ENCODE measurements at regions not wholly inside any gene's neighbourhood (a gene's known extent, or its start where the extent isn't known, plus 50 kb on each side); places are given as distances from the start of the nearest gene placed in this dataset.

DNA sequence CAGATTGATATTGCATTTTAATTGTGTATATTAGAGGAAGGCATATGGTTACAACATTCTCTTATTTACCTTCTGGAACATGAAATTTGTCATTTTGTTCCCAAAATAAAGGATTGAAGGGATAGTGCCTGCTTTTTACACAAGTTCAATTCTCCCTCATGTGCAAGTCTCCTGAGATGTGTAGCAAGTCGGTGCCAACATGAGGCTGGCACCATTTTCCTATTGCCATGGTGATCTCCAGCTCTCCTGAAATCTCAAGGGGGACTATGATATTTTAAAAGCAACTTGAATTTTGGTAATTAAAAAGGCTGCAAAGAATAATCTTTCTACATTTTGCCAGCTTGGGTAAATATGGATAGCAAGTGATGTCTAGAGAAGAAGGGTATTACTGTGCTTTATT lies 693.3 kb upstream of the WWC1 start:
- no peak for FAIRE-seq

DNA sequence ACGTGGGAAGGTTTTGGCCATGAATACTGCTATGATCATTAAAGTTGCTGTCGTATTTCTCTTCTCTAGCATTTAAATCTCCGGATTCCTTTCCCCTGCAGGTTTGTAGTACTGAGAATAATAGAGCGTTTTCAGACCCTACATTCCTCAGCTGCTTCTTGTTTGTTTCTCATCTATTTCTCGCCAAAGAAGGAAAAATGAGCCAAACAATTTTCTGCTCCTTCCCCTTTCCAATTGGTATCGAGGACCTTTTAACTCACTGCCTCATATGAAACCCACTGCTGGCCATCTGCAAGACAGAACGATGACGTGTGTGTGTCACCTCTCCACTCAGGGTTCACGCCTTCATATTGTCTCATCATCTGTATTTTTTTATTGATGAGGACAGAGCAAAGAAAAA lies 689.4 kb upstream of the WWC1 start:
- no peak for FAIRE-seq

DNA sequence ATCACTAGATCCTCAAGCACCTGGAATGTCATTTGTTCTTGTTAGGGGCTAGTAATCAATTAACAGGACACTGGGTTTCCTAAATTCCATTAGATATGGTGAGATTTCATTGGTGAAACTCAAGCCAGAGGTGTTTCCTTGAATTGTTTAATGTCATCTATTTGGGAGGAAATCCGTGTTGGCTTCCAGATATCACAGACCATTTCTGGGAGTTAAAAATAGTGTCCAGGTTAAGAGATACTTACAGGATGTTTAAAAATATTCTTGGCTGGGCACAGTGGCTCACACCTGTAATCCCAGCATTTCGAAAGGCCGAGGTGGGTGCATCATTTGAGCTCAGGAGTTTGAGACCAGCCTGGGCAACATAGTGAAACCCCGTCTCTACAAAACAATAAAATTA lies 688.3 kb upstream of the WWC1 start:
- no peak for FAIRE-seq

- no peak for FAIRE-seq
Measured at GRCh38 chr5:167608390-167609272, 682.8 kb upstream of the WWC1 start.

- FAIRE-seq = no peak
Measured at GRCh38 chr5:167614294-167615021, 677.0 kb upstream of the WWC1 start.

- no peak for FAIRE-seq
Measured at GRCh38 chr5:167616043-167616890, 675.2 kb upstream of the WWC1 start.

GRCh38 chr5:167623354-167623753 lies 668.1 kb upstream of the WWC1 start:
- no peak for FAIRE-seq

GRCh38 chr5:167624053-167624452 lies 667.4 kb upstream of the WWC1 start:
- no peak for FAIRE-seq

DNA sequence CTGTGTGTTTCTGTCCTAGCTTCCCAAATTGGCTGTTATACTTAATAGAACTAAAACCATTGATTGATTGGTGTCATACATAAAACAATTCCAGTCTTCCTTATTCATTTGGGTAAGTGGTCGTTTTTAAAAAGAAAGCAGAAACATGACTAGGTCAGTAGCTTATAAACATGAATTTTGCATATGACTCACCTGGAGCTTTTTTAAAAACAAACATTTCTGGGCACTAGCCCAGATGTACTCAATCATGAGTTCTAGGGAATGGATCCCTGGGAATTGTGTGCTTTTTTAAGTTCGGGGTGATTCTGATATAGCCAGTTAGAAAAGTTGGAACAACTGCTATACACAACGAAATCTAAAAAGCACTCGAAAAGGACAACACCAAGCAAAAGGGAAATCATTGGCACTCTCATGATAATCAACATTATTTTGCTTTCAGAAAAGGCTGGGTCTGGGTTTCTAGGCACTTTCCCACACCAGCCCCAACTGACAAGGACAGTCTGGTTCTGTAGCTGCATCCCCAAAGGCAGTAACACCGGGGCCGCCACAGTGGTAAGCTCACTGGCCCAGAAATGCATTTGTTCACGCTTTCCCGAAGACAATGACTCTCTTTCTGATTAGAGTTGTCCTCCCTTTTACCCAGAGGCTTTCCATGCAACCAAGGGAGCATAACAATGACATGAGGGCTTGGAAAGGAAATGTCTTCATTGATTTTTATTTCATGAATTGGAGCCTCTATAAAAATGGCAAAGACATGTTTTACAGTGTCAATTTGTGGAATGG lies 664.9 kb upstream of the WWC1 start:
- FAIRE-seq = no peak

DNA sequence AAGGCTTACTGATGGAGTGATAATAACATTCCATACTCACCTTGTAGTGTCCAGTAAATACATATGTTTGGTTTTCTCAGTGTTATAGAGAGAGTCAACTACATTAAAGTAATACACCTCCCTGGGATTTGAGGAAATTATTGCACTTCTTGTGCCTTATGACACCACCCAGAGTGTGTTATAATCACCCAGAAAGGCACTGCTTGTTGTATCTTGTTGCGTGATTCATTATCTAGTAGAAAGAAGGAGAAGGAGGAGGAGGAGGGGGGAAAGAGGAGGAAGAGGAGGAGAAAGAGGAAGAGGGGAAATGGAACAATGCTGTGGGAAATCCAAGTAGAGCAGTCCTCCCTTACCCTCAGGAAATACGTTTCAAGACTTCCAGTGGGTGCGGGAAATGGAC lies 661.8 kb upstream of the WWC1 start:
- no peak for FAIRE-seq

DNA sequence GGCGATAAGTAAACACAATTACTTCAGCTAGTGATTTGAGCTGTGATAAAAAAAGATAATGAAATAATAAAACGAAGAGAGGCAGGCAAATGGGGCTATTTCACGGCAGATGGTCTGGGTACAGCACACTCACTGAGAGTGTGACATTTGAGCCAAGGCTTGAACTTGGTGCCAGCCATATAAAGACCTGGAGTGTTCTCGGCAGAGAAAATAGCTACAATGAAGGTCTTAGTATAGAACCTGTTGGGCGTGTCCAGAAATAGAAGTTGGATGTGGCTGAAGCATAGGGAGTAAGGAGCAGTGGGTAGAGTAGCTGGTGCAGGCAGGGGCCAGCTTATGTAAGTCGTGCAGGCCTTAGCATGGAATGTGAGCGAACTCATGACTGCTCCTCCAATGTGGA lies 660.3 kb upstream of the WWC1 start:
- FAIRE-seq = no peak

GRCh38 chr5:167633114-167633513 lies 658.3 kb upstream of the WWC1 start:
- no peak for FAIRE-seq

DNA sequence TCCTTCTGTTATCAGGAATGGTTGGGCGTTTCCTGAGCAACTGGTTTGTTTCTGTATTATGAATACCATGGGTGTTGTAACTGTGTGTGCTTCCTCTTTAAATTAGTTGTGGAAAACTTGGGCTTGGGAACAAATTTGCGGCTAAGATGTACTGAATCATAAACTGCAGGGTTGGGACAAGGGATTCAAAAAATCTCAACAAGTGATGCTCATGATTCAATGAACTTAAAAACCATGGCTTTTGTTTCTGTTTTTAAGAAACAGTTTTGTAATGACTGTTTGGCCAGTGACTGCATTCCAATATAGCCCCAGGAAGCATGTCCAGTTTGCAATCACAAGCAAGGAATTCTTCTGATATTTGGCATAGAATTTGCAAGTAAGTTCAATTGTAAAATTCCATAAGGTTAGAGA lies 657.5 kb upstream of the WWC1 start:
- FAIRE-seq = no peak

GRCh38 chr5:167634432-167634831 lies 657.0 kb upstream of the WWC1 start:
- FAIRE-seq = no peak

DNA sequence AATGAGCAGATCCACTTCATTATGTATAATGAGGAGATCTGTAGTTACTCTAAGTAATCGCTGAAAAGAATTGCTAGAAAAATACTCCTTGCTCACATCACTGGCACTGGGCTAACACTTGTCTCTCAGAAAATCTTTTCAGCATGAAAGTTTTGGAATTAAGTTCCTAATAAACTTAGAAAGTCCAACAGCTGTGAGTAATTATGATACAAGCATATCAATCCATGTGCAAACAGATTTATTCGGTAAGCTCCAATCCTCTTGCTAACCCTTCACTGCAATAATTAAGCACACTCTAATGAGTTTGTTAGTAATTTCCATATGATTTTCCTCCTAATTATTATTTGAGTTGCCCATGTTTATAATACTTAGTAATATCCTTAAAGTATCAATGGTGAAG lies 652.6 kb upstream of the WWC1 start:
- no peak for FAIRE-seq

DNA sequence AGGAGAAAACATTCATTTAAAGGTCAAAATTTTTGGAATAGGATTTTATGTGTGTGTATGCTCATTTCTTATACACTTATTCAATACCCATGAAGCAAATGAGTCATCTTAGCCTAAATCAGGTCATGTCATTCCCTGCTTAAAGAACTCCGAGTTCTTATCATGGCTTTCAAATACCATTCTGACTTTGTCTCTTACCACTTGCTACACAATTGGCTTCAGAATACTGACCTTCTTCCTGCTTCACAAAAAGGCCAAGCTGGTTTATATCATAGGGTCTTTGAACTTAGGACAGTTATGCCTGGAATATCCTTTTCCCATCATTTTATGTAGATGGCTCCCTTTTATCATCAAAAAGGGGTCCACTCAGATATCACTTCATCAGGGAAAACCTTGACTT lies 652.2 kb upstream of the WWC1 start:
- FAIRE-seq = no peak

GRCh38 chr5:167639766-167640165 lies 651.7 kb upstream of the WWC1 start:
- FAIRE-seq = no peak

GRCh38 chr5:167642181-167642580 lies 649.3 kb upstream of the WWC1 start:
- no peak for FAIRE-seq

DNA sequence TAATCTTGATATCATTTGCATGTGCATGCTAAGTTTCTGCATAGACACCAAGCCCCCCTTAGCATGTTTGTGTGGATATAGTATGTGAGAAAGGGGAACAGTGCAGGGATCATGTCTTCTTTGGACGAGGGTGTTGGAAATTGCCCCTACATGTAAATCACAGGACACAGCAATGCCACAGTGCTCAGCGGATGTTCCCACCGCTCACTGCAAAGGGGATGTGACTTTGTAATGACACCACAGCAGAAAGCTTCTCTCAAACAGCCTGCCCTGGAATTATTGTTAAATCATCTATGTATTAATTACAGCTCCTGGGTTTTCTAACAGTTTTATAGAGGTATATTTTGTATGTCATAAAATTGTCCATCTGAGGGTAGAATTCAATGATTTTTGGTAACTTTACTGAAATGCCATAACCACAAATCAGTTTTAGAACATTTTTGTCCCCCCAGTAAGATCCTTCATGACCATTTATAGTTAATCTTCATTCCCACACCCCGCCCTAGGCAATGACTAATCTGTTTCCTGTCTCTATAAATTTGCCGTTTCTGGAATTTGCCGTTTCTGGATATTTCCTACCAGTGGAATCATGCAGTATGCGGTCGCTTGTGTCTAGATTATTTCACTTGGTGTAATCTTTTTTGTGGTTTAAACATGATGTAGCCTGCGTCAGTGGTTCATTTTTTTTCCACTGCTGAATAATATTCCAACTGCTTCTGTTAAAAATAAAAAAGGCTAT lies 648.5 kb upstream of the WWC1 start:
- no peak for FAIRE-seq

- FAIRE-seq = no peak
Measured at GRCh38 chr5:167643631-167644280, 647.7 kb upstream of the WWC1 start.

DNA sequence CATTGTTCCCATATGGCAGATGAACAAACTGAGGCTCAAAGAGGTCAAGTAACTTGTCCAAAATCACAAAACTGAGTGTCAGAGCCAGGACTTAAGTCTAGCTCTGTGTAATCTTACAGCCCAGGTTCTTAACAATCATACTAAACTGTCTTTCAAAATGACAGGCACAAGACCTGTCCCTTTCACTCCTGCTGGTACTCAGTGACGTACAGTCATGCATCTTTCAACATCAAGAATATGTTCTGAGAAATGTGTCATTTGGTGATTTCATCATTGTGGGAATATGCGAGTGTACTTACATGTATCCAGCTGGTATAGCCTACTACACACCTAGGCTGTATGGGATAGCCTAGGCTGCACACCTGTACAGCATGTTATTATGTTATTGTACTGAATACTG lies 646.8 kb upstream of the WWC1 start:
- FAIRE-seq = no peak
